ENCODE measurements at regions not wholly inside any gene's neighbourhood (a gene's known extent, or its start where the extent isn't known, plus 50 kb on each side); places are given as distances from the start of the nearest gene placed in this dataset.
A peak's percentile ranks its signal among the peaks of the same experiment; 100 is the strongest.

GRCh38 chr2:105150231-105150630 lies 91.3 kb upstream of the GPR45 start:
- no peak for DNase-seq (ENCODE audit: low read depth)

- DNase-seq (ENCODE audit: low read depth) = no peak
These were observed 87.3 kb upstream of the GPR45 start for GRCh38 chr2:105154119-105154818.

GRCh38 chr2:105156166-105156565 lies 85.4 kb upstream of the GPR45 start:
- no peak for DNase-seq (ENCODE audit: low read depth)

- DNase-seq (ENCODE audit: low read depth) = no peak
These were observed 83.5 kb upstream of the GPR45 start for GRCh38 chr2:105158002-105158401.

- no peak for DNase-seq (ENCODE audit: low read depth)
These were observed 74.9 kb upstream of the GPR45 start for GRCh38 chr2:105166688-105167087.

- no peak for DNase-seq (ENCODE audit: low read depth)
These were observed 73.0 kb upstream of the GPR45 start for GRCh38 chr2:105168543-105168942.

GRCh38 chr2:105175231-105175630 lies 66.3 kb upstream of the GPR45 start:
- no peak for DNase-seq (ENCODE audit: low read depth)

- no peak for DNase-seq (ENCODE audit: low read depth)
These were observed 65.1 kb upstream of the GPR45 start for GRCh38 chr2:105176429-105176828.

- no peak for DNase-seq (ENCODE audit: low read depth)
These were observed 64.5 kb upstream of the GPR45 start for GRCh38 chr2:105177008-105177407.

- DNase-seq (ENCODE audit: low read depth) = no peak
These were observed 63.8 kb upstream of the GPR45 start for GRCh38 chr2:105177536-105178254.

GRCh38 chr2:105179469-105180372 lies 61.8 kb upstream of the GPR45 start:
- peak; percentile 65 for DNase-seq (ENCODE audit: low read depth)

GRCh38 chr2:105180491-105180972 lies 61.0 kb upstream of the GPR45 start:
- no peak for DNase-seq (ENCODE audit: low read depth)

GRCh38 chr2:105181282-105181681 lies 60.3 kb upstream of the GPR45 start:
- peak; percentile 6 for DNase-seq (ENCODE audit: low read depth)

- no peak for DNase-seq (ENCODE audit: low read depth)
These were observed 57.8 kb upstream of the GPR45 start for GRCh38 chr2:105183555-105184323.

- no peak for DNase-seq (ENCODE audit: low read depth)
These were observed 57.1 kb upstream of the GPR45 start for GRCh38 chr2:105184420-105184819.

- DNase-seq (ENCODE audit: low read depth) = no peak
These were observed 54.5 kb upstream of the GPR45 start for GRCh38 chr2:105186967-105187498.

GRCh38 chr2:105187531-105187930 lies 54.0 kb upstream of the GPR45 start:
- DNase-seq (ENCODE audit: low read depth) = peak; percentile 73

- no peak for DNase-seq (ENCODE audit: low read depth)
These were observed 53.2 kb upstream of the GPR45 start for GRCh38 chr2:105188343-105188742.

Data from EH (cell line).